IMR-90 (cell line): ENCODE measurements at regions not wholly inside any gene's neighbourhood (a gene's known extent, or its start where the extent isn't known, plus 50 kb on each side); places are given as distances from the start of the nearest gene placed in this dataset.

Source experiments
- ATAC-seq: fragments of 200-7000 bp; cut with Tn5 transposase; 2 replicates; pipeline ENCODE4 v1.9.1; 2020; ENCODE audit warnings: low read depth, mild to moderate bottlenecking, moderate library complexity
- BruUV-seq: library from RNA; stranded (reverse); fragments of 400-500 nt; replicated peaks from 2 replicates; lab custom pipeline; 2021; lab: Mats Ljungman, UMichigan
- CTCF ChIA-PET: fragments of 300-600 bp; formaldehyde crosslinking; extraction: SDS; loops from one replicate; lab custom pipeline; 2021; ENCODE audit warnings: antibody characterized with exemption; lab: Yijun Ruan, JAX
- POLR2A ChIA-PET: fragments of 300-600 bp; sonication (Branson Sonifier 250); formaldehyde crosslinking; loops from one replicate; lab custom pipeline; 2022; ENCODE audit warnings: antibody characterized with exemption; ENCODE audit not compliant: unreplicated experiment; lab: Charles Lee
- DNase-seq: peaks from one replicate; pipeline ENCODE4 v3.0.0; 2013
- H2AFZ ChIP-seq: replicated peaks from 2 replicates; pipeline ENCODE3; 2013; ENCODE audit warnings: low read length, mild to moderate bottlenecking; ENCODE audit not compliant: poor library complexity
- H2AK5ac ChIP-seq: 2 replicates; pipeline ENCODE4 v1.6.1; 2013; ENCODE audit warnings: low read depth, low read length, inconsistent platforms
- H2AK9ac ChIP-seq: replicated peaks from 2 replicates; pipeline ENCODE3; 2013; ENCODE audit warnings: mild to moderate bottlenecking, low read depth, low read length, moderate library complexity; ENCODE audit not compliant: poor library complexity
- H2BK120ac ChIP-seq: 2 replicates; pipeline ENCODE4 v1.6.1; 2013; ENCODE audit warnings: low read depth, low read length, inconsistent platforms
- H2BK15ac ChIP-seq: 3 replicates; pipeline ENCODE4 v1.6.1; 2013; ENCODE audit warnings: low read depth, low read length, inconsistent platforms
- H2BK20ac ChIP-seq: 2 replicates; pipeline ENCODE4 v1.6.1; 2013; ENCODE audit warnings: low read depth, mild to moderate bottlenecking, inconsistent platforms, low read length, moderate library complexity
- H2BK5ac ChIP-seq: 2 replicates; pipeline ENCODE4 v1.6.1; 2013; ENCODE audit warnings: mild to moderate bottlenecking, low read depth, low read length, inconsistent platforms; ENCODE audit not compliant: poor library complexity, severe bottlenecking
- H3K14ac ChIP-seq: replicated peaks from 2 replicates; pipeline ENCODE4 v1.6.1; 2013; ENCODE audit warnings: low read depth, low read length, inconsistent platforms
- H3K18ac ChIP-seq: 2 replicates; pipeline ENCODE4 v1.6.1; 2013; ENCODE audit warnings: low read depth, low read length, control low read depth
- H3K23ac ChIP-seq: 2 replicates; pipeline ENCODE4 v1.6.1; 2013; ENCODE audit warnings: low read depth, low read length, inconsistent platforms
- H3K27ac ChIP-seq: 2 replicates; pipeline ENCODE4 v1.5.1; 2013; ENCODE audit warnings: mild to moderate bottlenecking, control low read depth, low read length; ENCODE audit not compliant: insufficient read depth
- H3K27me3 ChIP-seq: 2 replicates; pipeline ENCODE4 v1.6.1; 2013; ENCODE audit warnings: low read length; ENCODE audit not compliant: control insufficient read depth, insufficient read depth
- H3K36me3 ChIP-seq: 2 replicates; pipeline ENCODE4 v1.6.1; 2013; ENCODE audit warnings: low read length, mixed read lengths; ENCODE audit not compliant: control insufficient read depth, insufficient read depth
- H3K4ac ChIP-seq: 2 replicates; pipeline ENCODE4 v1.6.1; 2013; ENCODE audit warnings: low read depth, low read length, inconsistent platforms
- H3K4me1 ChIP-seq: 2 replicates; pipeline ENCODE4 v1.6.1; 2013; ENCODE audit warnings: low read length, mixed read lengths; ENCODE audit not compliant: control insufficient read depth, insufficient read depth
- H3K4me2 ChIP-seq: 2 replicates; pipeline ENCODE4 v1.6.1; 2013; ENCODE audit warnings: low read depth, mild to moderate bottlenecking, control low read depth, low read length, moderate library complexity
- H3K4me3 ChIP-seq: 2 replicates; pipeline ENCODE4 v1.5.1; 2013; ENCODE audit warnings: low read depth, mild to moderate bottlenecking, control low read depth, low read length, moderate library complexity; ENCODE audit not compliant: insufficient read depth
- H3K56ac ChIP-seq: 2 replicates; pipeline ENCODE4 v1.6.1; 2013; ENCODE audit warnings: low read length, inconsistent platforms; ENCODE audit not compliant: insufficient read depth; ENCODE audit errors: extremely low read depth
- H3K79me1 ChIP-seq, 2 experiments: 2 replicates each; pipeline ENCODE4 v1.6.1; 2013; ENCODE audit warnings: low read length in 2 of 2, inconsistent platforms in 1 of 2, low read depth in 1 of 2
- H3K9ac ChIP-seq: 2 replicates; pipeline ENCODE4 v1.6.1; 2013; ENCODE audit warnings: low read depth, low read length, control low read depth
- H3K9me1 ChIP-seq: 2 replicates; pipeline ENCODE4 v1.6.1; 2013; ENCODE audit warnings: low read length, inconsistent platforms; ENCODE audit not compliant: insufficient read depth
- H3K9me3 ChIP-seq: 2 replicates; pipeline ENCODE4 v1.6.1; 2013; ENCODE audit warnings: low read length; ENCODE audit not compliant: control insufficient read depth, insufficient read depth
- H4K20me1 ChIP-seq: 2 replicates; pipeline ENCODE4 v1.6.1; 2013; ENCODE audit warnings: low read length, inconsistent platforms; ENCODE audit not compliant: insufficient read depth
- H4K5ac ChIP-seq: 2 replicates; pipeline ENCODE4 v1.6.1; 2013; ENCODE audit warnings: mild to moderate bottlenecking, low read depth, low read length, control low read depth
- H4K8ac ChIP-seq, 2 experiments: 2 replicates each; pipeline ENCODE4 v1.6.1; 2013; ENCODE audit warnings: low read depth in 2 of 2, low read length in 2 of 2, control low read depth in 1 of 2, inconsistent platforms in 1 of 2
- H4K91ac ChIP-seq: 2 replicates; pipeline ENCODE4 v1.6.1; 2013; ENCODE audit warnings: low read depth, low read length, inconsistent platforms; ENCODE audit not compliant: insufficient read depth
- CHD1 ChIP-seq: IDR thresholded peaks from 2 replicates; pipeline ENCODE4 v1.6.1; 2012; ENCODE audit warnings: low read depth, low read length, improper control_type of control experiment
- RAD21 ChIP-seq: IDR thresholded peaks from 2 replicates; pipeline ENCODE4 v1.6.1; 2012; ENCODE audit warnings: low read length, improper control_type of control experiment
- RCOR1 ChIP-seq: IDR thresholded peaks from 2 replicates; pipeline ENCODE4 v1.6.1; 2012; ENCODE audit warnings: mild to moderate bottlenecking, low read length, improper control_type of control experiment; ENCODE audit not compliant: insufficient replicate concordance
- SMC3 ChIP-seq: fragments of 150-350 bp; IDR thresholded peaks from 2 replicates; pipeline ENCODE4 v1.6.1; 2016; ENCODE audit warnings: low read depth, mild to moderate bottlenecking, antibody characterized with exemption, low read length, moderate library complexity
- WGBS, 2 experiments: methylation state at CpG; one replicate each; pipeline versions ENCODE4 v1.1.5 to v1.1.7; 2013; ENCODE audit warnings: missing lambda C conversion rate in 2 of 2; ENCODE audit not compliant: insufficient read length in 1 of 2; ENCODE audit errors: extremely low coverage in 2 of 2; 5-methylcytosine and 5-hydroxymethylcytosine counted together
- dilution Hi-C: fragments of 300-500 bp; cut with HindIII; formaldehyde crosslinking; loops from one replicate; pipeline ENCODE4 v1.14.3; 2018; ENCODE audit warnings: low sequenced_read_pairs; ENCODE audit not compliant: unreplicated experiment
- in situ Hi-C: fragments of 300-500 bp; cut with MboI; formaldehyde crosslinking; loops from 3 replicates; pipeline ENCODE4 v1.14.3; 2019; ENCODE audit warnings: low sequenced_read_pairs, inconsistent platforms, mixed read lengths
- intact Hi-C: fragments of 100-400 bp; cut with micrococcal nuclease; formaldehyde crosslinking; loops from 2 replicates; pipeline ENCODE4 v1.10.0; 2022

DNA sequence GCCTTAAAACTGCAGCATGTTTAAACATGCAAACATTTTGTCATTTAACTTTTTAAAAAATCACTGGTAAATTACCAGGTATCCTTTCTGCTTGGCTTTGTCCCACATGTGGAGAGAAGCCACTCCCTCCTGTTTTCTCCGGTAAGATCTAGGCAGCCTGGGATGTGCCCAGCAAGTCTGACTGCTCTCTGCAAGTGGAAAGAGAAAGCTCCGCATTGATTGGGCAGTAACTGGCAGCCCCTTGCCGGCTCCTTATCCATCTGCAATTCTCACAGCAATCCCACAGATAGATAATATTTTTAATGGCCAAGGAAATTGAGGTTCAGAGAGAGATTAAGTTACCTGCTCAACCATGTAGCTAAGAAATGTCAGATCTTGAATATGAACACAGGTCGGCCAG, 136.1 kb downstream of the TMEM200C start:
- Histone ChIP-seq H3K36me3 (no peaks in the 10 kb centered on the region), H2BK5ac (no peak overlapping the region), H4K8ac (no peak overlapping the region), H3K9me3 (no peaks in the 10 kb centered on the region), H3K18ac (no peak overlapping the region), H3K9me1 (no peaks in the 10 kb centered on the region), H4K5ac (no peak overlapping the region), H4K91ac (no peak overlapping the region), H3K79me1 (no peaks in the 10 kb centered on the region), H2BK15ac (no peak overlapping the region), H3K9ac (no peak overlapping the region), H3K4me2 (no peak overlapping the region), H2BK120ac (no peak overlapping the region), H2AK9ac (no peak overlapping the region), H3K23ac (no peak overlapping the region), H3K4ac (no peak overlapping the region), H4K20me1 (no peaks in the 10 kb centered on the region), H3K4me3 (no peak overlapping the region), H2AK5ac (no peak overlapping the region), H2AFZ (no peak overlapping the region), H3K27me3 (no peaks in the 10 kb centered on the region), H3K27ac (no peak overlapping the region), H3K56ac (no peak overlapping the region), H3K4me1 (no peaks in the 10 kb centered on the region), H3K14ac (no peak overlapping the region), H2BK20ac (no peak overlapping the region)
- WGBS, 2 experiments, result no CpG with 5 or more reads among the region's 4 CpGs
- no TSS peak for BruUV-seq
- in situ Hi-C loops (no loop called here), intact Hi-C loops (no loop called here), dilution Hi-C loops (no loop called here)
- TF ChIP-seq CHD1 (no peak), SMC3 (no peak), RAD21 (no peak), RCOR1 (no peak)
- ATAC-seq (no peak), DNase-seq (no peak)
- ChIA-PET CTCF (no interaction called here), POLR2A (no interaction called here)
